C4-2B (cell line): ENCODE measurements at regions not wholly inside any gene's neighbourhood (a gene's known extent, or its start where the extent isn't known, plus 50 kb on each side); places are given as distances from the start of the nearest gene placed in this dataset.

ENCODE experiments used
- H3K27ac ChIP-seq: fragments of 450-650 bp; 2 replicates; pipeline ENCODE4 v1.5.1; 2017
- ZFX ChIP-seq: fragments of 450-650 bp; IDR thresholded peaks from 2 replicates; pipeline ENCODE4 v1.6.1; 2017
- TF ChIP-seq, protein P1 (sequence below): fragments of 450-650 bp; conservative IDR thresholded peaks from 2 replicates; pipeline ENCODE4 v1.5.1; 2017; ENCODE audit warnings: mild to moderate bottlenecking

- TF ChIP-seq, protein P1, sequence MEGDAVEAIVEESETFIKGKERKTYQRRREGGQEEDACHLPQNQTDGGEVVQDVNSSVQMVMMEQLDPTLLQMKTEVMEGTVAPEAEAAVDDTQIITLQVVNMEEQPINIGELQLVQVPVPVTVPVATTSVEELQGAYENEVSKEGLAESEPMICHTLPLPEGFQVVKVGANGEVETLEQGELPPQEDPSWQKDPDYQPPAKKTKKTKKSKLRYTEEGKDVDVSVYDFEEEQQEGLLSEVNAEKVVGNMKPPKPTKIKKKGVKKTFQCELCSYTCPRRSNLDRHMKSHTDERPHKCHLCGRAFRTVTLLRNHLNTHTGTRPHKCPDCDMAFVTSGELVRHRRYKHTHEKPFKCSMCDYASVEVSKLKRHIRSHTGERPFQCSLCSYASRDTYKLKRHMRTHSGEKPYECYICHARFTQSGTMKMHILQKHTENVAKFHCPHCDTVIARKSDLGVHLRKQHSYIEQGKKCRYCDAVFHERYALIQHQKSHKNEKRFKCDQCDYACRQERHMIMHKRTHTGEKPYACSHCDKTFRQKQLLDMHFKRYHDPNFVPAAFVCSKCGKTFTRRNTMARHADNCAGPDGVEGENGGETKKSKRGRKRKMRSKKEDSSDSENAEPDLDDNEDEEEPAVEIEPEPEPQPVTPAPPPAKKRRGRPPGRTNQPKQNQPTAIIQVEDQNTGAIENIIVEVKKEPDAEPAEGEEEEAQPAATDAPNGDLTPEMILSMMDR: no peak
- TF ChIP-seq ZFX: no peak
- H3K27ac ChIP-seq: no peak overlapping the region
These were observed 142.9 kb upstream of the IL12A start for GRCh38 chr3:159845737-159846136.

- no peak overlapping the region for H3K27ac ChIP-seq
- TF ChIP-seq, protein P1: no peak
- TF ChIP-seq ZFX: no peak
These were observed 142.4 kb upstream of the IL12A start for GRCh38 chr3:159846255-159846654.

DNA sequence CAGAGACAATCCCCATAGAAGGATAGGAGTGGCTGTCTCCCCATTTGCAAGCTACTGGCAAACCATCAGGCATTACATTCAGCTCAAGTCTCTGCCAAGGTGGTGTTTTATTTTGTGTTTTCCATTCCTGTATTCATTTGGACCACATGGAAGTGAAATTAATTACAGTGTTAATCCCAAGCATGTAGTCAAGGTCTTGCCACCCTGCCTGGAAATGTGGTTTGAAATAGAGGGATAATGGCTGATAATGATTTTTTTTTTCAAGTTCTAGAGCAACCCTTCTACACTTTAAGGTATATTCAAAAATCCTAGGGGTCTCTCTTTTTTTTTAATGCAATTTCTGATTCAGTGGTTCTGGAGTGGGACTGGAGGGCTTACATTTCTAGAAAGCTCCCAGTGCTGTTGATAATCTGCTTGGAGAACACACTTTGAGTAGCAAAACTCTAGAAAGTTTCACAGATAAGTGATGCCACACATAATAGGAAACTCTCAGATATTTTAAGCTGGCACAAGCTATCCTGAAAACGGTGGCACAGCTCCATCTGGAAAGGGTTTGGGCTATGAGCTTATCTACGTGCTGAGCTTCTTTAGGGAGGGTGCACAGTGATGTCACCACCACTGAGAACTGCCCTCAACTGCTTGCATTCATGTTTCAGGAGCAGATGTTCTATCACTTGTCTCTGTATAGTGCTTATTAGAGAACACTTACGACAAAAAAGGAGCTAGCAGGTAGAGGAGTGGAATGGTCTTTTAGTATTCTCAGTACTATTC is 140.1 kb upstream of the IL12A start:
- no peak overlapping the region for H3K27ac ChIP-seq
- no peak for TF ChIP-seq ZFX
- TF ChIP-seq, protein P1: no peak

- TF ChIP-seq, protein P1: no peak
- TF ChIP-seq ZFX: no peak
- no peak overlapping the region for H3K27ac ChIP-seq
These were observed 138.2 kb upstream of the IL12A start for GRCh38 chr3:159850481-159850880.

DNA sequence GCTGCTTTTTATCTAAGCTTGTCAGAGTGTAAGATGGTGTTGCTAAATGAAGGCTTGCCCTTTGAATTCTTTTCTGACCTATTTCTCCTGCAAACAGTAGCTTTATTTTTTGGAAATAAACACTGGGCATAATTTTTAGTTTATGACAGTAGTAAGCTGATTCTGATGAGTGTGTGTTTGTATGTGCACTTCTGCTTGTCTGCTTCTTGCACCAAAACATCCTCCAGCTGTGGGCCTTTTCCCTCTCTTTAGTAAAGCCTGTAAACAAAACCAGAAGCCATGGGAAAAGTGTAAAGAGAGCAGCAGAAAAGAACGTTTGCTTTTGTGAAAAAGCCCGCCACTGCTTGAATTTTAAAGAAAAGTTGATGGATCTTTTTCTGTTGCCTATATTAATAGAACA is 136.4 kb upstream of the IL12A start:
- H3K27ac ChIP-seq: no peak overlapping the region
- no peak for TF ChIP-seq ZFX
- TF ChIP-seq, protein P1: no peak

- H3K27ac ChIP-seq: no peak overlapping the region
- TF ChIP-seq, protein P1: no peak
- TF ChIP-seq ZFX: no peak
These were observed 135.7 kb upstream of the IL12A start for GRCh38 chr3:159852821-159853505.

DNA sequence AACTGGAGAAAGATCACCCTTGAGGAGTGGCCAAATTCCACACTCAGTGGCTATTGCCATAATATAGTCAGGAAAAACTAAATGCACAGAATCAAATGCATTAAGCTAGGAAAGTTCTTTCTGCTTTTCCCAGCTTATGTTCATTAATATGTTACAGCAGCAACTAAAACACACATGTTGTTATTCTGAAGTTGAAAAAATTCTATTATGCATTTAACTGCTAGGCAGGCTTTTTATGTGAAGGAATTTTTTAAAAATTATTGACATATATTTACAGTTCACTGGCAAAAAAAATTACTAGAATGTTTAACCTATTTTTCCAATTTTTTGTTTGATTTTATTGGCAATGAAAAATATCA is 135.2 kb upstream of the IL12A start:
- TF ChIP-seq, protein P1: no peak
- no peak for TF ChIP-seq ZFX
- H3K27ac ChIP-seq: no peak overlapping the region
